NOMO-1 treated with DMSO at 0.1 percent for 48 hours (cell line): ENCODE measurements at regions not wholly inside any gene's neighbourhood (a gene's known extent, or its start where the extent isn't known, plus 50 kb on each side); places are given as distances from the start of the nearest gene placed in this dataset.
"Not testable (repeated sequence)": the region's sequence is repeated elsewhere in the genome, so short reads cannot be mapped to it uniquely, and the experiment has no call there.

Experiments used
- DNase-seq: peaks from one replicate; lab custom pipeline; 2025; ENCODE audit not compliant: unreplicated experiment; lab: John Stamatoyannopoulos, UW

DNA sequence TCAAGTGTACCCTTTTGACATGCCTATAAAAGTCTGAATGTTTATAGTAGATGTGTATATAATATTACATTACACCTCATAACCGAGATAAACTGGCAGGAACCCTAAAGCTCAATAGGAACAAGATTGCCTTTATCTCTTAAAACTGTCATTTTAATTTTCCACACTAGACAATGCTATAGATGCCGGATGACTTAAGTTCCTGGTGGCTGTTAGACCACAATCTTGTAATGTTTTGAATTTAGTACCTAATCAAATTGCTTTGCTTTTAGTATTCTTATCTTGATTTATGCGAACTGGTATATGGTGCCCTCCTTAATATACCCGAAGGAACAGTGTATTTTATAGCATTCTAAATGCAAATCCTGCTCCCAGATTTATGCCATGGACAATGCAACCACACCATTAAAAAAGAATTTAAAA is 1397.0 kb upstream of the ADGRL4 start:
- DNase-seq: no peak

DNA sequence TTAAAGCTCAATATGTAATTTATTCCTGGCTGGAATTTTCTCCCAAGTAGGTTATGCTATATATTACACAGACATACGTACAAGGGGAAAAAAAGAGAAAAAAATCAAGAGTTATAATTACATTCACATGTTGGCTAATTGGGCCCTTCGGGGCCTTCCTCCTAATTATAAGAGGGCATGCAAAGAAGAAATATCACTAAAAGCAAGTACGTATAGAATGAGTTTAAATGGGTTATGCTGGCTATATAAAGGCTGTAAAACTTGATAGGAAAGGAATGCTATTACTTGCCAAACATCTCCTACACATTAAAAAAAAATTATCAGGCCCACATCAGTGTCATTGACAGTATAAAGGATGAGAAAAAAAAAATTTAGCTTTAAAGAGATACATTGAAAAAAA is 1396.1 kb upstream of the ADGRL4 start:
- DNase-seq: no peak

DNA sequence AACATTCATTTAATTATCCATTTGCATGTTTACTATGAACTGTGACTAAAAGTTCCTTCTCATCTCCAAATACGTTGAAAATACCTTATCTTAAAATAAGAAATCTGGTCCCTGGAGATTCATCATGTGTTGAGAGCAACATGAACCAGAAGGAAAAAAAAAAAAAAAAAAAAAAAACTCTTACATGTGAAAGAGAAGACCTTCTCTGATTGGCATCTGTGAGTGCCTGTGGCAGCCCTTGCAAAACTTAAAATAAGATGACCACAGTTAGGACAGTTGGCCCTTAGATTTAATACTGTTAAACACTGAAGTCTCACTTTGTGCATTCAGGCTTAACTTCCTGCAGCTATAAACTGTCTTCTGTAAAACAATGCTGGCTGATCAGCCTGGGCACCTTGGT is 1395.2 kb upstream of the ADGRL4 start:
- no peak for DNase-seq

DNA sequence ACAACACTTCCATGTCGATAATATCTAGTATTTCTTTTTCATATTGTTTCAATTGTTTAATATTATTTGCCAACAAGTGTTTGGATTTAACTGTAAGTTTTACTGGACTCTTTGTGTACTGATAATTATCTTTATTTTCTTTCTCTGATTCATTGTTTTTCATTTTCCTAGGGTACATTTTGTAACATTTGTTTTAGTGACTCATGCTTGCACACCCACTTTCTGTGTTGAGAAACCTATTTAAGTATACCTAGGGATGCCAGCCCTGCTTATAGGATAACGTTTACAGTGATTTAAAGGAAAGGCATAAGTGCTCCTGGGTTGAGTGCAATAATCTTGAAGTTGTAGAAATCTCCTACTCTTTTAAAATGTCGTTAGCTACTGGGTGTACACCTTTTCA is 1386.0 kb upstream of the ADGRL4 start:
- peak; percentile 17 for DNase-seq

DNA sequence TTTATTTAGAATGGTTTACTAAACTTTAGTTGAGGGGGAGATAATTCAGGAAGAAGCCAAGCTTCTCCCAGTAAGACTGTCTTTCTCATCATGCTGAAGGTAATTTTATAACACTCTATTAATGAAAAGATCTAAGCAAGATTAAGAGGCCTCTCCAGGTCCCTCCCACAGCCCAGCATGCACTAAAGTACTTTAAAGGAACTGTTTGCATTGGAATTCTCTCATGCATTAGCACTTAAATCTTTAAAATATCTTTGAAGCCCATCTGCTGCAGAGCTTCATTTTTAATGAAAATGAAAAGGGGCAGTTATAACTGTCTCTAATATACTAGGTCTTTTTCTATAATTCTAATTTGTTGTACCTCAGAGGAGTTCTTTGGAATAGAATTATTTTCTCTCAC is 1379.1 kb upstream of the ADGRL4 start:
- DNase-seq: no peak

DNA sequence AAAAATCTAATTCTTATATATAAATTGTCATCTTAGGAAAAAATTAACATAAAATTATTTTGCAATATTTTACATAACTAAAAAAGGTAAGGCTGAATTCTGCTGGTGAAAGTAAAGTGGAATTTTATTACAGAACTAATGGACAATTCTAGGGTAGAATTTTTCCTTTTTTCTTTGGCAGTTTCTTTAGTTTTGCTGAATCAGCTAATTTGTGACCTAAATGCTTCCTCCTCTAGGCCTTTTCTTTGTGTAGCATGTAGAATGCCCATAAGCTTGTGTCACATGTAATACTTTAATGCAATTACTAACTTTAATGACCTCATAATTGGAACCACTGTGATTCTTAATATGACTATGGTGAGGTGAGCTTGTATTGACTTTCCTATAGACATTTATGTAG is 1378.4 kb upstream of the ADGRL4 start:
- no peak for DNase-seq

DNA sequence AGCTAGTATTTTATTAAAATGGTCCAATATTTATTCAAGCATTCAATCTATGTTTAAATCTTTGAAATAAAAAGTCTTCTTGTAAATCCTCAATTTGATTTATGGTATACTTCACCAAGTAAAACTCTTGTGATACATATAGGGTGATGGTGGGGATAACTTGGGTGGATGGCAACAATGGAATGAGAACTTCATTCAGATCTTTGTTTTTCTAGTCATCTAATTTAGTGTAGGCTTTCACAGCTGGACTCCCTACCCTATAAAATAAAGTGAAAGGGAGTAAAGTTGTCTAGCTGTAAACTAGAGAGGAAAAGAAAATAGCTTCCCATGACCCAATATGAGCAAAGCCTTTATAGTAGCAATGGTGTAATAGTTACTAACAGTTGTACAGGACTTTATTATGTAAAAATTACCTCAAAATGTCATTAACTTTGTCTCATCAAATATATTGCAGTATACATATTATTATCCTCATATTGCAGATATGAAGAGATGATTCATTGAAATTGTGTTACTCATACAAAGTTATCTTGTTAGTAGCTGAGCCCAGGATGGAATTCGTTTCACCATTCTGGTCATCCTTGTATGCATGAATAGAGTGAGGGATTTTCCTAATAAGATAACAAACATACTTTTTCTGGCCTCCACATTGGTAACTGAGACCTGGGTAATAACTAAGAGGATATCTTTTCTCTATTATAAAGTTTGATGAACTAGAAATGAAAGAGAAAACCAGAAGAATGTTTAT is 1377.7 kb upstream of the ADGRL4 start:
- DNase-seq: no peak

DNA sequence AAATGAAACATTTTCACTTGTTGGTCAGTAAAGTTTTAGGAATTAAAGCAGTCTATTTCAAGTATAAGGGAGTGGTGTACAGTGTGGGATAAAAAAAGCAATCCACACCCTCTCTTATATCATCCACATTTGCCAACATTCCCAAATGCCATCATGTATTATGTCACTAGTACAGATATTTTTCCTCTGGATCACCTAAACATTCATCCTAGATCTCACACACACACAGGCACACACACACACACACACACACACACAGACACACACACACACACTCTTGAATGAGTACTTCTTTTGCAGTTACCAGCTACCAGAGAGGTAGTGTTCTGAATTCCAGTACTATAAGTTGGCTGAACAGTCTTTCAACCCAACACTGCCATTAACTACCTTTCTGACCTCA is 1369.1 kb upstream of the ADGRL4 start:
- no peak for DNase-seq

DNA sequence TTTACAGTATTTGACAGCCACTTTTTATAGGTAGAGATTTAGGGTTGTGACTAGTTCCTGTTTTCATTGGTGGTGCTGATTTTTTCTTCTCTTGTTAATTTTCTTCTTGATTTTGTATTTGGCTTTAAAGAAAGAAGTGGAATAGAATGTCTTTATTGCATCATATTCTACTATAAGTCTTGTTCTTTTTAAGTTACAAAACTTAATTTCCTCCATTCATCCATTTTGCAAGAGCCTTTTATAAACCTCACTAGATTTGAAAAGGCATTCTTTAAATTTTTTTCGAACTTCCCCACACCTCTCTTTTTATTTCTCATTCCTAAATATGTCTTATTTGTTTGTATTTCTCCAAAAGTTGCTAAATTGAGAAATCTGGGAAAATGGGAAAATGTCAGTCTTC is 1368.6 kb upstream of the ADGRL4 start:
- peak; percentile 42 for DNase-seq

DNA sequence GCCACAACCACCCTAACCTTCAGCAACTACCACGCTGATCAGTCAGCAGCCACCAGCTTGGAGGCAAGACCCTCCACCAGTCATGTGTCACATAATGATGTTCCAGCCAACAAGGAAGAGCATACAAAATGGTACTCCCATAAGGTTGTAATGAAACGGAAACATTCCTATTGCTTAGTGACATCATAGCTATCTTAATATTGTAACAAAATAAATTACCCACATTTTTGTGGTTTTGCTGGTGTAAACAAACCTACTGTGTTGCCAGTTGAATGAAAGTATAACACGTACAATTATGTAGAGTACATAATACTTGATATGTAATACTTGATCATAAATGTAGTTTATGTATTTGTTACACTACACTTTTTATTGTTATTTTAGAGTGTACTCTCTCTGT is 1363.2 kb upstream of the ADGRL4 start:
- DNase-seq: no peak

DNA sequence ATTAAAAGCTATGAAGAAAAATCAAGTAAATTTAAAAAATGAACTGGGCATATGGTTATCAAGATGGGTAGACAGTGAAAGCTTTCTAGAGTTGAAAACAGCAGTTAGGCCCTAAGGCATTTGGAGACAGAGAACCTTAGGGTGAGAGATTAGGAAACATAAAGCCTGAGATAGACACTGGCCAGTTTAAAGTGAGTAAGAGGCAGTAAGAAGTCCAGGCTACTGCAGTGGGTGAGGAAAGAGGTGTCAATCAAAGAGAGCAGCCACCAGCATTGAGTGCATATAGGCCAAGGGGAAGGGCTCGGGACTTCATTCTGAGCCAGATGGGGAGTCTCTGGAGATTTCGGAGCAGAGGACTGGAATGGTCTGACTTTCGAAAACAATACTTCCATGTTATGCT is 1360.5 kb upstream of the ADGRL4 start:
- no peak for DNase-seq

DNA sequence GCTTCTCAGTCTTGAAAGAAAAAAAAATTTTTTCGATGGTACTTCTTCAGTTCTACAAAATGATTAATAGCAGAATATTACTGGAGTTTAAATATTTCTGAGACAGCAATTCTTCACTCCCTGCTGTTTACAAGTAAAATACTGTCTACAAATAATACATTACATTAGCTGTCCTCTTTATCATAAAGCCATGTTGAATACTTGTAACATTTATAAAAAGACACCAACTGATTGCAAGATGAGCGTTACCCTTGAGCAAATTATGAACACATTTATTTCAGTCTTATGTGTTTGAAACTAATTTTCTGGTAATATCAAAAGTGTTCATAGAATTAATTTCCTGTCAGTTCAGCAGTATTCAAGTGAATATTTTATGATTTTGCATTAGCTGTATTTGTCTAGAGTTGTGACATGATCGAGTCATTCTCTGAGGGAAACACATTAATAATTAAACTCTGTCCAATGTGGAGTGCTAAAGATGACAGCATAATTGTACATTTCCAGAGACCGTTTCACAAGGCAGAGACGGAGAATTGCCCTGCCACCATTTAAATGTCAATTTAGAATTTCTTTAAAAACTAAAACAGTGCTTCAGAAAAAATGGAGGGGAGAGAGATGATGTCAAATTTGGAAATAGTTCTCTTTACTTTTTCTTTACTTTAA is 1359.0 kb upstream of the ADGRL4 start:
- no peak for DNase-seq

DNA sequence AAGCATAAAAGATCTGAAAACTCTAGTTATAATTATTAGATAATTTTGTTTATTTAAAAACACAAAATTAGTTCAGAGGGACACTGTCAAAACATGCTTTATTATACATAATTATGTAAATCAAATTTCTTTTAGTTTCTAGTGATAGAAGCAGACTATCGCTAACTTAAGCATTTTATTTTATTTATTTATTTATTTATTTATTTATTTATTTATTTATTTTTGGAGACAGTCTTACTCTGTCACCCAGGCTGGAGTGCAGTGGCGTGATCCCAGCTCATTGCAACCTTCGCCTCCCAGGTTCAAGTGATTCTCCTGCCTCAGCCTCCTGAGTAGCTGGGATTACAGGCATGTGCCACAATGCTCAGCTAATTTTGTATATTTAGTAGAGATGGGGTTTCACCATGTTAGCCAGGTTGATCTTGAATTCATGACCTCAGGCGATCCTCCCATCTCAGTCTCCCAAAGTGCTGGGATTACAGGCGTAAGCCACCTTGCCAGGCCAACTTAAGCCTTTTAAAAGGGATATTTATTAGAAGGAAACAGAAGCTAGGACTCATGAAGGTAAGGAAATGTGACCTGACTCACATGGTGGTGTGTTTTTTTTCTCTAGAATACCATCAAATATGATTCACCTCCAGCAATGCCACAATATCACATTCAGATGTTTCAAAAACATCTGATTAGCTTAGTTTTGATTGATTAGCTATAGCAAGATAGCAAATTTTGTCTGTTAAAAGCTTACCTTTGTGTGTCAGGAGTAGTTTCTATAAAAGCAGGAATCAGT is 1357.4 kb upstream of the ADGRL4 start:
- no peak for DNase-seq

DNA sequence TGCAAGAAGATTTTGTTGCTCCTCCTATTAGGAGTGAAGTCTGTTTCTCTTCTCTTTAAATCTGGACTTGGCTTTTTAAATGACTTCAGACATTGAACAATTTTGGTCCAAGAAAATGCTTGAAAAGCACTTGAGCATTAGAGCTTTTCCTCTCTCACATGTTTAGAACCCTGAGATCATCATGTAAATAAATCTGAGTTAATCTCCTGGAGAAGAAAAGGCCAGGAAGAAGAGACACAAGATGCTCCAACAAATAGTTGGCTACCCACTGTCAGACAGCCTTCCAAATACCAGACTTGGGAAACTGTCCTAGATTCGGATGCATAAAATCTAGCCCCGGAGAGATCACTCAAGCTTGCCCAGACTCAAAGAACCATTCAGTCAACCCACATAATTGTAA is 1353.1 kb upstream of the ADGRL4 start:
- no peak for DNase-seq

DNA sequence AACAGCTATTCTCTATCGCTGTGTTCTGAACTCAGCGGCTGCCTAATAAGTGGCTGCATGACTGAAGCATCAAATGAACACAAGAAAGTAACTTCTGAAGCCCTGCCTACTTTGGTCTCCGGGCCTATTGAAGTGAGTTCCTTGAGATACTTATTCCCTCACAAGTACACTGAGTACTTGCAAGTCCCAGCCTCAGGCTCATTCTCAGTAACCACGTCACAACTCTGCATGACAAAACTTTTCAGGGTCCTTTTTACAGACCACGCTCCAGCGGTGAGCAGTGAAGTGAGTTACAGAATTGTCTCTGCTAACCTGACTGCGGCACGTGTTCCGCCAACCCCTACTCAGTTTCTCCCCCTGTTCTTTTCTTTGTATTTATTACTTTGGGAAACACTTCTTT is 1342.7 kb upstream of the ADGRL4 start:
- DNase-seq: no peak

DNA sequence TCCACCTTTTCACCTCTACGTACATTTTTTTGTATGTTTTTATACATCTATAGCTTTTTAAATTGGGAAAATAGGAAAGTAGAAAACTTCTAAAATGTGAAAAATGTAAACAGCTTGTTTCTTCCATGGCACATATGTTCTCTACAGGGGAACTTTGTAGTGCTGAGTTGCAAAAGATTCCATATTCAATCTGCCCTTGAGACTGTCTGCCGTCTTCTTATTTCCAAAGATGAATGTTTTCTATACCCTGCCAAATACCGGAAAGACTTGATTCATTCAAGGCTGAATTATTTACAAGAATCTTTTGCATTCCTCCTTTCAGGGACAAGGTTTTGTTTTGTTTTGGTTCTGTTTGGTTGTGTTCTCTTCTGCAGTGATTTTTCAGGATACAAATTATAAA is 1334.5 kb upstream of the ADGRL4 start:
- no peak for DNase-seq

DNA sequence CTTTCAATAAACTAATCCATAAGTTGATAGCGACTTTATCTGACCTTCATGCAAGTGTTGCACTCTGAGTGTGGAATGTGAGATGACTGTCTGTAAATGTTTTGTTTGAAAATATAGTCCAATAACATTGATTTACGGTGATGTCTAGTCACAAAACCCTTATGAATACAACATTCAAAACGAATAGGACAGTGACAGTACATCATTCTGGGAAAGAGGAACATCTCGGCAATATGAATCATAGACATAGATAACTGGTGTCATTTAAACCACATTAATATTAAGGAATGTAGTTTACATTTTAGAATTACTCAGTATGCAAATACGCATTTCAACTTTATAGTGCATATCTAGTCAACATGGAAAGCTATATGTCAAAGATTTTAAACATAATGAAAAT is 1311.6 kb upstream of the ADGRL4 start:
- DNase-seq: no peak

DNA sequence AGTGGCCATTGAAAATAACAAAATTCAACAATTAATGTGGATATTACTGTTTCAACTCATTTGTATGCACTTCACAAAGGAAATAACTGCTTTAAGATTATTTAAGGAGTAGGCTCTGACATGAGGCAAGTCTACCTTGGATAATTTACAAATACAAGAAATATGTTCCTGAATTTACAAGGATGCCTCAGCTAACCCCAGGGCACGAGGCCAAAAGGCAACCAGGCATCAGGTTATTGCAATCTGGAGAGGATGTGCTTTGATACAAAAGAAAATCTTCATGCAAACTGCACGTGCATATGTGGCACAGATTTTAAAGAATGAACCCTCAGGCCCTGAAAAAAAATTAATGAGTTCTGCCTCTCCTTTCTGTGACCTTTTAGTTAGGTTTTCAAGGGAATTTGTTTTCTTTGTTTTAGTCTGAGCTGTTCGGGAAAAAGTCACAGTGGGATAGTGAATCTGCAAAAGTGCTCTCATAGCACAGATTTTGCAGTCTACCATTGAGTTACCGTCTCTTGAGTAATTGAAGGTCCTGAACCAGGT is 1304.2 kb upstream of the ADGRL4 start:
- no peak for DNase-seq

DNA sequence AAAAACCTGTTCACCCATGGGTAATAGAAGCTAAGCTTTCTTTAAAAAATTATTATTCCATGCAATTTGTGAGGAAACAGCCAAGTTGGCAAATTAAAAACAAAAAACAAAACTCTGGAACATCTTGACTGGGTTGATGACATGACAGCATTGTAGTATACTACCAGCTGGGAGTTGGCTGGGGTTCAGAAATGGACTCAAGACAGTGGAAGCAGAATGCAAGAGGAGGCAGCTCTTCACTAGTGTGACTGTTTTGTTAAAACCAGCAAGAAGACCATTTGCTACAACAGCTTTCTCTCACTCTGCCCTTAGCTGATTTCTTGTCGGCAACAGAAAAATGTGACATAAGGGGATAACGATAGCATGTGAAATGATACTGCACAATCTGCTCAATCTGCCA is 1298.9 kb upstream of the ADGRL4 start:
- no peak for DNase-seq

DNA sequence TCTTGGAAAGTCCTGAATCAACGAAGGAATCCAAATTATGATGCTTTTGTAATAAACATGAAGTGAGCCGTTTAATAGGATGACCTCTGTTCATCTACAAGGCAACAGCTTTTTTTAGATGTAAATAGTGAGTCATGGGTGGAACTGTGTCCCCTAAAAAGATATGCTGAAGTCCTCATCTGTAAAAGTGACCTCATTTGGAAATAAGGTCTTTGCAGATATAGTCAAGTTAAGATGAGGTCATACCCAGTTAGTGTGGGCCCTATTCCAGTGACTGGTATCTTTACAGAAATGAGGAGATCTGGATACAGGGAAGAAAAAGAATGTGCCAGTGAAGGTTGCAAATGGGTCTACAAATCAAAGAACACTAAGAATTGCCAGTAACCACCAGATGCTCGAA is 1287.3 kb upstream of the ADGRL4 start:
- DNase-seq: no peak

DNA sequence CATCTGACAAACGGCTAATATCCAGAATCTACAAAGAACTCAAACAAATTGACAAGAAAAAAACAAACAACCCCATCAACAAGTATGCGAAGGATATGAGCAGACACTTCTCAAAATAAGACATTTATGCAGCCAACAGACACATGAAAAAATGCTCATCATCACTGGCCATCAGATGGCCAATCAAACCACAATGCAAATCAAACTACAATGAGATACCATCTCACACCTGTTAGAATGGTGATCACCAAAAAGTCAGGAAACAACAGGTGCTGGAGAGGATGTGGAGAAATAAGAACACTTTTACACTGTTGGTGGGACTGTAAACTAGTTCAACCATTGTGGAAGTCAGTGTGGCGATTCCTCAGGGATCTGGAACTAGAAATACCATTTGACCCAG is 1282.2 kb upstream of the ADGRL4 start:
- not testable (repeated sequence) for DNase-seq

DNA sequence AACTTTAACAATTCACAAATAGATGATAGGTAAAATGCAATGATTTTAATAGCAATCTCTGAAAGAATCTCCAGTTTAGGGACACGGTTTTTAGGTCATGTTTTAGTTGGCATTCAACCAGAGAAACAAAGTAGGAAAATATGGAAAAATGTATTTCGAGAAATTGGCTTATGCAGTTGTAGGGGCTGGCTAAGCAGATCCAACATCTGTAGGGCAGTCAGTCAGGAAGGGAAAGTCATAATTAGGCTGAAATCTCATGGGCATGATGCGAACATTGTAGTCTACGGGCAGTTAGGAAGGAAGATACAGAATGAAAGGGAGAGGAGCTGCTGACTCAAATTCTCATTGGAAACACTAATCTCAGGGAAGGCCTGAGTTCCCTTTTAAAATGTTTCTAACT is 1276.0 kb upstream of the ADGRL4 start:
- DNase-seq: no peak
